Psoas muscle (tissue), 7 donors: ENCODE measurements at regions not wholly inside any gene's neighbourhood (a gene's known extent, or its start where the extent isn't known, plus 50 kb on each side); places are given as distances from the start of the nearest gene placed in this dataset.

ENCODE experiments used
- ATAC-seq, 4 donors: fragments of 200-7000 bp; cut with Tn5 transposase; one replicate each; pipeline ENCODE4 v1.9.1; 2020; ENCODE audit warnings: moderate library complexity in 3 of 4, mild to moderate bottlenecking in 2 of 4
- DNase-seq, 2 donors: peaks; one replicate each; pipeline ENCODE4 v3.0.0-alpha.2; 2020
- H3K27ac ChIP-seq: fragments of 200-600 bp; one replicate; pipeline ENCODE4 v1.8.0; 2022
- H3K27me3 ChIP-seq, 3 donors: fragments of 200-600 bp in 1 of 3; one replicate each; pipeline versions ENCODE4 v1.6.1 to v1.8.0; 2013 to 2022; ENCODE audit warnings: low read length in 2 of 3, mild to moderate bottlenecking in 2 of 3, moderate library complexity in 1 of 3; ENCODE audit not compliant: insufficient read depth in 3 of 3
- H3K36me3 ChIP-seq, 2 donors: fragments of 200-600 bp in 1 of 2; one replicate each; pipeline versions ENCODE4 v1.6.1 to v1.8.0; 2013 to 2022; ENCODE audit warnings: low read depth in 1 of 2, mild to moderate bottlenecking in 1 of 2, moderate library complexity in 1 of 2; ENCODE audit not compliant: insufficient read depth in 1 of 2
- H3K4me1 ChIP-seq: fragments of 200-600 bp; one replicate; pipeline ENCODE4 v1.8.0; 2022
- H3K4me3 ChIP-seq: fragments of 200-600 bp; one replicate; pipeline ENCODE4 v1.8.0; 2022; ENCODE audit warnings: mild to moderate bottlenecking
- H3K9me3 ChIP-seq: fragments of 200-600 bp; one replicate; pipeline ENCODE4 v1.8.0; 2022
- WGBS, 3 donors: extraction: QIAGEN DNeasy Blood & Tissue Kit; methylation state at CpG; one replicate each; pipeline versions ENCODE4 v1.1.6 to v1.1.7; 2013; 5-methylcytosine and 5-hydroxymethylcytosine counted together
- intact Hi-C, 2 donors: fragments of 100-400 bp; cut with DNase I; formaldehyde crosslinking; loops; one replicate each; pipeline versions ENCODE4 v1.11.0 to v1.14.2; 2022
- TF ChIP-seq, protein P1 (sequence below): fragments of 200-600 bp; IDR thresholded peaks from one replicate; pipeline ENCODE4 v1.8.0; 2022; ENCODE audit warnings: antibody characterized with exemption
- donor health status: healthy with polysubstance abuse.
- donor health status: DM: no; HTN: no; CAD: no; lungs with moderate emphysema.
- donor health status: Bipolar disorder and iron deficiency.
- donor health status: healthy.
- donor health status: DM: yes; HTN: yes; CAD: no.
- donor health status: DM: no; HTN: no; CAD: no.
- donor health status: DM: yes; HTN: yes; CAD: no.

DNA sequence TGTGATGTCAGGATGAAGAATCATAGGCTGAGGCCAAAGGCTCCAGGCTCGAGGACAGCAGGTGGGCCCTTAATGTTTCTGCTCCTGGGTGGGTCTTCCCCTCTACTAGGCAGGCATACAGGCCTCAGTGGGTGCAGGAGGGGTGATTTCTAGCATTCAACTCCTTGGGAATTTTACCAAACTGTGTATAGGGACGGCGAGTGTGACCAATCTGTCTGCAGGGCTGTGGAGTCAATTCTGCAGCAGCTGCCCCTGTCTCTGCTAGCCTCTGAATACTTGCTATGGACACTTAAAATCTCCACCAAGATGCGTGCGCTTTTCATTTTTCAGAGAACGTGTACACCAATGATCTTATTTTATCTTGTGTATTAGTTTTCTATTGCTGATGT lies 115.5 kb downstream of the WDR11 start:
- Histone ChIP-seq H3K9me3 (no peaks in the 10 kb centered on the region), H3K27ac (no peak overlapping the region), H3K36me3 (no peaks in the 10 kb centered on the region), H3K4me3 (no peak overlapping the region), H3K27me3 (peaks cover 0 to 8% (median 3%) of the 10 kb centered on the region in 3 donors), H3K4me1 (no peaks in the 10 kb centered on the region)
- ATAC-seq (no peak), DNase-seq (no peak)
- TF ChIP-seq, protein P1, sequence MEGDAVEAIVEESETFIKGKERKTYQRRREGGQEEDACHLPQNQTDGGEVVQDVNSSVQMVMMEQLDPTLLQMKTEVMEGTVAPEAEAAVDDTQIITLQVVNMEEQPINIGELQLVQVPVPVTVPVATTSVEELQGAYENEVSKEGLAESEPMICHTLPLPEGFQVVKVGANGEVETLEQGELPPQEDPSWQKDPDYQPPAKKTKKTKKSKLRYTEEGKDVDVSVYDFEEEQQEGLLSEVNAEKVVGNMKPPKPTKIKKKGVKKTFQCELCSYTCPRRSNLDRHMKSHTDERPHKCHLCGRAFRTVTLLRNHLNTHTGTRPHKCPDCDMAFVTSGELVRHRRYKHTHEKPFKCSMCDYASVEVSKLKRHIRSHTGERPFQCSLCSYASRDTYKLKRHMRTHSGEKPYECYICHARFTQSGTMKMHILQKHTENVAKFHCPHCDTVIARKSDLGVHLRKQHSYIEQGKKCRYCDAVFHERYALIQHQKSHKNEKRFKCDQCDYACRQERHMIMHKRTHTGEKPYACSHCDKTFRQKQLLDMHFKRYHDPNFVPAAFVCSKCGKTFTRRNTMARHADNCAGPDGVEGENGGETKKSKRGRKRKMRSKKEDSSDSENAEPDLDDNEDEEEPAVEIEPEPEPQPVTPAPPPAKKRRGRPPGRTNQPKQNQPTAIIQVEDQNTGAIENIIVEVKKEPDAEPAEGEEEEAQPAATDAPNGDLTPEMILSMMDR: no peak
- intact Hi-C loops: no loop called here
- 63 to 73% (median 73%) methylated on average over 6 of the region's 6 CpGs for WGBS, 3 donors

DNA sequence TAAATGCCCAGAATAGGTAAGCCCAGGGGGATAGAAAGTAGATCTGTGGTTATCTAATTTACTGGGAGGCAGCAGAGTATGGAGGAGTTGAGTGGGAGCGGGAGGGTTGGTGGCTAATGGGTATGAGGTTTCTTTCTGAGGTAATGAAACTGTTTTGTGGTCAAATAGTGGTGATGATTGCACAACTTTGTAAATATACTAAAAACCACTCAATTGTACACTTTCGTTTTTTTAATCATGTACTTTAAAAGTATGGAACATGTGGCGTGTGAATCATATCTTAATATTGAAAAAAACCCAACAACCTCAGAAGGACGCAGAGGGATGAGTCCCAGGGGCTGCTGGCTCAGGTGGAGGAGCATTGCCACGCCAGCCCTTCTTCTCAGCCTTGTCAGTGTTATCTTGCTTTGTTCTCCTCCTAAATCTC lies 118.1 kb downstream of the WDR11 start:
- 85 to 86% (median 86%) methylated on average over 5 of the region's 5 CpGs for WGBS, 3 donors
- intact Hi-C loops: no loop called here

DNA sequence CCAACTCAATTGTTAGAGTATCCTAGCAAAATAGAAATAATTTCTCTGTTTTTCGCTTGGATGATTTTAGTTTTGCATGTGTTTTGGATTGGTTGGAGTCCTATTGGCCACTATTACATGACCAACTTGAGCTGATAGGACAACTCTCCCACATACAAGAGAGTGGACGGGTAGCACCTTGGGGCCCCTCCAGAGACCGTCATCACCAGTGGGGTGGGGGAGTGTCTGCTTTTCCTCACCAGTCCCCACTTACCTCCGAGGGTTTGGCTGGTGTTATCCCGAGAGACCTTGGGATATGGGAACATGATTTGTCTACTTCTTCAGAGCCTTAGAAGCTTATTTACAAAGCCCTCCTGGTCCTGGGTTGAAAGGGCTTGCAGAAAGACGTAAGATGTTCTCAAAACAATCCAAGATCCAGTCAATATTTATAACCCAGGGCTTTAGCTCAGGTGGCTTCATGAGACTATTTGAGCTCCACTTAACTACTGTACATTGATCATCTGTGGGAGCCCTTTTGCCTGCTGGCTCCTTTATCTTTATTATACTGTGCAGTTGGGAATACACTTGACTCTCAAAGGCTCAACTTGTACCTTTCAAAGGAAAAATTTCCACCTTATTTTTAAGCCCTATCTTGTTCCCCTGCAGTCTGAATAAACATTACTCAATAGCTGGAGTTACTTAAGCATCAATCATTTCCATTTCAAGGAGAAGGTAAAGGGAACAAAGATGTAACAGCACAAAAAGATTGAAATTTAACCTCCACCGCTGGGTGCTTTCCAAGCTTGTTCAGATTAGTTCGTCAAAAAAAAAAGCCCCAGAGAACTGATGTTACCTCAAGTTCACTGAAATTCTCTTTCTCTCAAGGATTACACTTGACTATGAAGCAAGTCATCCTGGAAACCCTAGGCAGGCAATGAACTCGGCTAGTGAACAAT lies 119.7 kb downstream of the WDR11 start:
- no peak overlapping the region for H3K27ac ChIP-seq
- H3K27me3 ChIP-seq: peaks cover 5 to 29% (median 7%) of the 10 kb centered on the region in 3 donors
- TF ChIP-seq, protein P1: no peak
- intact Hi-C loops: no loop called here
- no peak overlapping the region for H3K4me3 ChIP-seq
- DNase-seq (no peak), ATAC-seq (no peak)
- peaks cover 7% of the 10 kb centered on the region for H3K9me3 ChIP-seq
- H3K36me3 ChIP-seq: no peaks in the 10 kb centered on the region
- 71 to 77% (median 72%) methylated on average over 9 of the region's 9 CpGs for WGBS, 3 donors
- no peaks in the 10 kb centered on the region for H3K4me1 ChIP-seq

More for the DNA sequence above, 118.1 kb downstream of the WDR11 start:
- Histone ChIP-seq H3K27ac (no peak overlapping the region), H3K27me3 (peaks cover 3 to 14% (median 4%) of the 10 kb centered on the region in 3 donors), H3K36me3 (no peaks in the 10 kb centered on the region), H3K9me3 (no peaks in the 10 kb centered on the region), H3K4me1 (no peaks in the 10 kb centered on the region), H3K4me3 (no peak overlapping the region)
- ATAC-seq (no peak), DNase-seq (no peak)
- TF ChIP-seq, protein P1: no peak

DNA sequence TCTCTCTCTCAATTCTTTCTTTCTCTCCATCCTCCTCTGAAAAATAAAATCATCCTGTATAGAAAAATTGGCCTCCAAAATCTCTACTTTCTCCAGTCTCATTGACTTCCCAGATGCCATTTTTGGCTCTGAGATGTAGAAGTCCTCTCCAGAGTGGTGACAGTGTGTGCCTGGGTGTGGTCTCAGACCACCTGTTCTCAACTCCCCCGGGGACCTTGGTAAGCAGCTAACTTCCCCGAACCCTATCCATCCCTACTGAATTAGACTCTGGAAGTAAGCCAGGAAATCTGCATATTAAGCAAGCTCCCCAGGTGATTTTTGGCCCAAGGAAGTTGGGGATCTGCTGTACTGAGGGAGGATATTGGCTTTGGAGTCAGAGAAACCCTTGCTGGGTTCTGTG lies 120.5 kb downstream of the WDR11 start:
- Histone ChIP-seq H3K36me3 (no peaks in the 10 kb centered on the region), H3K27ac (no peak overlapping the region), H3K4me3 (no peak overlapping the region), H3K27me3 (peaks cover 9 to 35% (median 13%) of the 10 kb centered on the region in 3 donors), H3K4me1 (no peaks in the 10 kb centered on the region), H3K9me3 (peaks cover 7% of the 10 kb centered on the region)
- TF ChIP-seq, protein P1: no peak
- ATAC-seq (no peak), DNase-seq (no peak)
- WGBS, 3 donors: 12 to 15% (median 14%) methylated on average over 2 of the region's 2 CpGs
- intact Hi-C loops: no loop called here
